NCI-H1436 treated with DMSO at 0.1 percent for 48 hours (cell line): ENCODE measurements at regions not wholly inside any gene's neighbourhood (a gene's known extent, or its start where the extent isn't known, plus 50 kb on each side); places are given as distances from the start of the nearest gene placed in this dataset.
"Not testable (repeated sequence)": the region's sequence is repeated elsewhere in the genome, so short reads cannot be mapped to it uniquely, and the experiment has no call there.

ENCODE experiments used
- DNase-seq: peaks from one replicate; lab custom pipeline; 2025; lab: John Stamatoyannopoulos, UW

- no peak for DNase-seq
Measured at GRCh38 chr4:112946127-112946526, 103.3 kb upstream of the ANK2 start.

- no peak for DNase-seq
Measured at GRCh38 chr4:112947616-112948015, 101.8 kb upstream of the ANK2 start.

GRCh38 chr4:112951362-112952312 lies 97.8 kb upstream of the ANK2 start:
- no peak for DNase-seq

- no peak for DNase-seq
Measured at GRCh38 chr4:112952313-112952700, 97.1 kb upstream of the ANK2 start.

GRCh38 chr4:112953262-112953661 lies 96.2 kb upstream of the ANK2 start:
- no peak for DNase-seq

- DNase-seq = no peak
Measured at GRCh38 chr4:112954286-112954685, 95.2 kb upstream of the ANK2 start.

GRCh38 chr4:112956484-112956896 lies 93.0 kb upstream of the ANK2 start:
- no peak for DNase-seq

- DNase-seq = not testable (repeated sequence)
Measured at GRCh38 chr4:112957764-112958163, 91.7 kb upstream of the ANK2 start.

- no peak for DNase-seq
Measured at GRCh38 chr4:112966701-112967488, 82.6 kb upstream of the ANK2 start.

GRCh38 chr4:112968451-112969159 lies 80.8 kb upstream of the ANK2 start:
- no peak for DNase-seq

GRCh38 chr4:112970903-112971302 lies 78.5 kb upstream of the ANK2 start:
- no peak for DNase-seq

- DNase-seq = peak; percentile 37
Measured at GRCh38 chr4:112973750-112974251, 75.7 kb upstream of the ANK2 start.

GRCh38 chr4:112975567-112976355 lies 73.7 kb upstream of the ANK2 start:
- no peak for DNase-seq

- no peak for DNase-seq
Measured at GRCh38 chr4:112978691-112979472, 70.6 kb upstream of the ANK2 start.

- DNase-seq = no peak
Measured at GRCh38 chr4:112979881-112980421, 69.5 kb upstream of the ANK2 start.

GRCh38 chr4:112982680-112983079 lies 66.8 kb upstream of the ANK2 start:
- DNase-seq = no peak

- no peak for DNase-seq
Measured at GRCh38 chr4:112994732-112995464, 54.6 kb upstream of the ANK2 start.
